22Rv1 (cell line): ENCODE measurements at regions not wholly inside any gene's neighbourhood (a gene's known extent, or its start where the extent isn't known, plus 50 kb on each side); places are given as distances from the start of the nearest gene placed in this dataset.

Experiments used
- ZFX ChIP-seq: fragments of 450-650 bp; IDR thresholded peaks from 2 replicates; pipeline ENCODE4 v1.6.1; 2017; ENCODE audit warnings: antibody characterized with exemption, borderline replicate concordance
- TF ChIP-seq, protein P1 (sequence below): fragments of 450-650 bp; IDR thresholded peaks from 2 replicates; pipeline ENCODE4 v1.5.1; 2017; ENCODE audit warnings: mild to moderate bottlenecking

DNA sequence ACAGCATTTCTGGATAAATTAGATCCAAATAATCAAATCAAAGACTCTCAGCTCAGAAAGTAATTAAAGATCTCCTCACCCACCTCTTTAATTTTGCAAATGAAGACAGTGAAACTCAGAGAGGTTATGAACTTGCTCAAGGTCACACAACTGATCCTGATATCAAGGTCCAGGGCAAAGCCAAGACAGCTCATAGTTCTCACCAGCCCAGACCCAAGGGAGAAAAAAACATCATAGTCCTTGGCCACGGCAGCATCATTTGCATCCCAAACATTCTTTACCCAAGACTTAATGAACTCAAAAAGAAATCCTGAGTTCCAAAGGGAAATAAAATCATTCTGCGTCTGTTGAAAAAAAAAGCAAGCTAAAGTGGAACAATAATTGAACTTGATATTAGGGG, 112.1 kb downstream of the DAD1 start:
- TF ChIP-seq, protein P1, sequence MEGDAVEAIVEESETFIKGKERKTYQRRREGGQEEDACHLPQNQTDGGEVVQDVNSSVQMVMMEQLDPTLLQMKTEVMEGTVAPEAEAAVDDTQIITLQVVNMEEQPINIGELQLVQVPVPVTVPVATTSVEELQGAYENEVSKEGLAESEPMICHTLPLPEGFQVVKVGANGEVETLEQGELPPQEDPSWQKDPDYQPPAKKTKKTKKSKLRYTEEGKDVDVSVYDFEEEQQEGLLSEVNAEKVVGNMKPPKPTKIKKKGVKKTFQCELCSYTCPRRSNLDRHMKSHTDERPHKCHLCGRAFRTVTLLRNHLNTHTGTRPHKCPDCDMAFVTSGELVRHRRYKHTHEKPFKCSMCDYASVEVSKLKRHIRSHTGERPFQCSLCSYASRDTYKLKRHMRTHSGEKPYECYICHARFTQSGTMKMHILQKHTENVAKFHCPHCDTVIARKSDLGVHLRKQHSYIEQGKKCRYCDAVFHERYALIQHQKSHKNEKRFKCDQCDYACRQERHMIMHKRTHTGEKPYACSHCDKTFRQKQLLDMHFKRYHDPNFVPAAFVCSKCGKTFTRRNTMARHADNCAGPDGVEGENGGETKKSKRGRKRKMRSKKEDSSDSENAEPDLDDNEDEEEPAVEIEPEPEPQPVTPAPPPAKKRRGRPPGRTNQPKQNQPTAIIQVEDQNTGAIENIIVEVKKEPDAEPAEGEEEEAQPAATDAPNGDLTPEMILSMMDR, result no peak
- no peak for TF ChIP-seq ZFX
